ENCODE measurements at regions not wholly inside any gene's neighbourhood (a gene's known extent, or its start where the extent isn't known, plus 50 kb on each side); places are given as distances from the start of the nearest gene placed in this dataset.

DNA sequence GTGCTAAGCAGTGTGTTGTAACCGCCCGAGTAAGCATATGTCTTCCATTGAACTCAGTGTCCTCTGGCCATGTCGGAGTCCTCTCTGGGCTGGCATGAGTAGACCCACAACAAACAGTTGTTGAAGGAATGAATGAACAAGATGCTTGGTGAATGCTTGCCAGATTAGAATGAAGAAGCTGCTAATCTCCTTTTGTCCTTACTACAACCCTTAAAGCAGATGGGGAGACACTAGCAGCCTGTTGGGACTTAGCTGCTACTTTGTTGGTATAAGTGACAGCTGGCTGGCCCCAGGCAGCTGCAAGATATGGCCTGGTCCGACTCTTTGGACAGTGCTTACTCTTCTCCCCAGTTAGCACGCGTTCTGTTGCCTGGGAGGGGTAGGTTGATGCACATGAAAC, 370.1 kb downstream of the RPS24 start:
- H3K79me2 ChIP-seq (ENCODE audit: low read depth): no peaks in the 10 kb centered on the region
- H3F3A ChIP-seq (ENCODE audit: insufficient read depth, low read depth): no peaks in the 10 kb centered on the region
- intact Hi-C loops (cut with micrococcal nuclease; ENCODE audit: unreplicated experiment): no loop called here
- DNase-seq: no peak
- H3K9me3 ChIP-seq (ENCODE audit: insufficient read depth, low read depth): no peaks in the 10 kb centered on the region
- no peak overlapping the region for H3K4me3 ChIP-seq
- no peaks in the 10 kb centered on the region for H4K20me1 ChIP-seq (ENCODE audit: insufficient read depth)
- POLR2A ChIA-PET (ENCODE audit: unreplicated experiment): no interaction called here
- CTCF ChIA-PET: no interaction called here
- H3K36me3 ChIP-seq (ENCODE audit: low read depth): no peaks in the 10 kb centered on the region
- H3K4me1 ChIP-seq (replicated peaks; ENCODE audit: insufficient read depth): no peaks in the 10 kb centered on the region
- H3K4me2 ChIP-seq: no peak overlapping the region
- H3K27ac ChIP-seq: no peak overlapping the region
- no peaks in the 10 kb centered on the region for H3K9me2 ChIP-seq (ENCODE audit: insufficient read depth)
- H3K27me3 ChIP-seq (ENCODE audit: insufficient read depth, low read depth): peaks cover 47% of the 10 kb centered on the region; the same call in 1 of the 2 replicates
- TF ChIP-seq, protein P1, sequence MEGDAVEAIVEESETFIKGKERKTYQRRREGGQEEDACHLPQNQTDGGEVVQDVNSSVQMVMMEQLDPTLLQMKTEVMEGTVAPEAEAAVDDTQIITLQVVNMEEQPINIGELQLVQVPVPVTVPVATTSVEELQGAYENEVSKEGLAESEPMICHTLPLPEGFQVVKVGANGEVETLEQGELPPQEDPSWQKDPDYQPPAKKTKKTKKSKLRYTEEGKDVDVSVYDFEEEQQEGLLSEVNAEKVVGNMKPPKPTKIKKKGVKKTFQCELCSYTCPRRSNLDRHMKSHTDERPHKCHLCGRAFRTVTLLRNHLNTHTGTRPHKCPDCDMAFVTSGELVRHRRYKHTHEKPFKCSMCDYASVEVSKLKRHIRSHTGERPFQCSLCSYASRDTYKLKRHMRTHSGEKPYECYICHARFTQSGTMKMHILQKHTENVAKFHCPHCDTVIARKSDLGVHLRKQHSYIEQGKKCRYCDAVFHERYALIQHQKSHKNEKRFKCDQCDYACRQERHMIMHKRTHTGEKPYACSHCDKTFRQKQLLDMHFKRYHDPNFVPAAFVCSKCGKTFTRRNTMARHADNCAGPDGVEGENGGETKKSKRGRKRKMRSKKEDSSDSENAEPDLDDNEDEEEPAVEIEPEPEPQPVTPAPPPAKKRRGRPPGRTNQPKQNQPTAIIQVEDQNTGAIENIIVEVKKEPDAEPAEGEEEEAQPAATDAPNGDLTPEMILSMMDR (conservative IDR thresholded peaks at IDR 0.05): no peak
- no peak for TF ChIP-seq EZH2 (IDR thresholded peaks at IDR 0.05; ENCODE audit: low read depth)
- no TSS peak for BruUV-seq (replicated peaks)
- H2AFZ ChIP-seq: no peak overlapping the region

- H3K4me1 ChIP-seq (replicated peaks; ENCODE audit: insufficient read depth): no peaks in the 10 kb centered on the region
- intact Hi-C loops (cut with micrococcal nuclease; ENCODE audit: unreplicated experiment): no loop called here
- H3F3A ChIP-seq (ENCODE audit: insufficient read depth, low read depth): no peaks in the 10 kb centered on the region
- ChIA-PET POLR2A (ENCODE audit: unreplicated experiment) (no interaction called here), CTCF (no interaction called here)
- no peaks in the 10 kb centered on the region for H4K20me1 ChIP-seq (ENCODE audit: insufficient read depth)
- H3K4me2 ChIP-seq: no peak overlapping the region
- H3K27me3 ChIP-seq (ENCODE audit: insufficient read depth, low read depth): peaks cover 47% of the 10 kb centered on the region; the same call in 1 of the 2 replicates
- no peak for DNase-seq
- no TSS peak for BruUV-seq (replicated peaks)
- H3K9me2 ChIP-seq (ENCODE audit: insufficient read depth): no peaks in the 10 kb centered on the region
- H3K9me3 ChIP-seq (ENCODE audit: insufficient read depth, low read depth): no peaks in the 10 kb centered on the region
- H3K36me3 ChIP-seq (ENCODE audit: low read depth): no peaks in the 10 kb centered on the region
- no peak overlapping the region for H3K4me3 ChIP-seq
- H3K79me2 ChIP-seq (ENCODE audit: low read depth): no peaks in the 10 kb centered on the region
- no peak overlapping the region for H2AFZ ChIP-seq
- no peak for TF ChIP-seq EZH2 (IDR thresholded peaks at IDR 0.05; ENCODE audit: low read depth)
- TF ChIP-seq, protein P1 (conservative IDR thresholded peaks at IDR 0.05): no peak
- H3K27ac ChIP-seq: no peak overlapping the region
These were observed 370.6 kb downstream of the RPS24 start for GRCh38 chr10:78404296-78404695.

GRCh38 chr10:78405231-78405630, 371.6 kb downstream of the RPS24 start:
- H3K36me3 ChIP-seq (ENCODE audit: low read depth): no peaks in the 10 kb centered on the region
- no peaks in the 10 kb centered on the region for H4K20me1 ChIP-seq (ENCODE audit: insufficient read depth)
- no peaks in the 10 kb centered on the region for H3F3A ChIP-seq (ENCODE audit: insufficient read depth, low read depth)
- no TSS peak for BruUV-seq (replicated peaks)
- no peaks in the 10 kb centered on the region for H3K9me3 ChIP-seq (ENCODE audit: insufficient read depth, low read depth)
- no peaks in the 10 kb centered on the region for H3K79me2 ChIP-seq (ENCODE audit: low read depth)
- H2AFZ ChIP-seq: no peak overlapping the region
- H3K4me3 ChIP-seq: no peak overlapping the region
- intact Hi-C loops (cut with micrococcal nuclease; ENCODE audit: unreplicated experiment): no loop called here
- no peak overlapping the region for H3K27ac ChIP-seq
- peaks cover 47% of the 10 kb centered on the region; the same call in 1 of the 2 replicates for H3K27me3 ChIP-seq (ENCODE audit: insufficient read depth, low read depth)
- ChIA-PET CTCF (no interaction called here), POLR2A (ENCODE audit: unreplicated experiment) (no interaction called here)
- TF ChIP-seq, protein P1 (conservative IDR thresholded peaks at IDR 0.05): no peak
- no peak for TF ChIP-seq EZH2 (IDR thresholded peaks at IDR 0.05; ENCODE audit: low read depth)
- no peaks in the 10 kb centered on the region for H3K9me2 ChIP-seq (ENCODE audit: insufficient read depth)
- DNase-seq: no peak
- H3K4me2 ChIP-seq: no peak overlapping the region
- H3K4me1 ChIP-seq (replicated peaks; ENCODE audit: insufficient read depth): no peaks in the 10 kb centered on the region

All from PC-9 (cell line).